ENCODE measurements at regions not wholly inside any gene's neighbourhood (a gene's known extent, or its start where the extent isn't known, plus 50 kb on each side); places are given as distances from the start of the nearest gene placed in this dataset.

- TF ChIP-seq ZNF274 (IDR thresholded peaks at IDR 0.05; ENCODE audit: low read depth, low read length): no peak
- TF ChIP-seq YY1 (IDR thresholded peaks at IDR 0.05; ENCODE audit: insufficient read depth, insufficient read length): no peak
- no peak for TF ChIP-seq SUZ12 (IDR thresholded peaks at IDR 0.05; ENCODE audit: extremely low read depth, insufficient read depth, insufficient read length)
Observed at GRCh38 chr12:77489331-77489970, 341.2 kb upstream of the NAV3 start.

Measured in NT2/D1 (cell line).